Gastrocnemius medialis (tissue), 4 donors: ENCODE measurements at regions not wholly inside any gene's neighbourhood (a gene's known extent, or its start where the extent isn't known, plus 50 kb on each side); places are given as distances from the start of the nearest gene placed in this dataset.

ENCODE experiments used
- ATAC-seq, 2 donors: fragments of 150-250 bp; one replicate each; pipeline ENCODE4 v1.9.1; 2016
- DNase-seq, 2 donors: peaks; one replicate each; pipeline ENCODE4 v3.0.0-alpha.2; 2019
- H3K27ac ChIP-seq, 4 donors: fragments of 200-600 bp; sonication (generic); 1 replicate in 1 of 4; 2 replicates in 3 of 4; pipeline ENCODE4 v1.5.1; 2016 to 2018; ENCODE audit warnings: mild to moderate bottlenecking in 2 of 4, moderate library complexity in 1 of 4
- H3K27me3 ChIP-seq, 3 donors: fragments of 200-600 bp; sonication (generic) in 2 of 3; 1 replicate in 1 of 3; 2 replicates in 2 of 3; pipeline versions ENCODE4 v1.5.1 to v1.6.0; 2016 to 2019; ENCODE audit warnings: mild to moderate bottlenecking in 1 of 3, moderate library complexity in 1 of 3
- H3K36me3 ChIP-seq, 2 donors: fragments of 200-600 bp; sonication (generic) in 1 of 2; one replicate each; pipeline ENCODE4 v1.5.1; 2017 to 2018
- H3K4me1 ChIP-seq, 2 donors: fragments of 200-600 bp; sonication (generic) in 1 of 2; one replicate each; pipeline ENCODE4 v1.5.1; 2016 to 2017; ENCODE audit warnings: mild to moderate bottlenecking in 2 of 2
- H3K4me3 ChIP-seq, 4 donors: fragments of 200-600 bp; sonication (generic) in 3 of 4; 1 replicate in 1 of 4; 2 replicates in 3 of 4; pipeline ENCODE4 v1.5.1; 2016 to 2019; ENCODE audit warnings: mild to moderate bottlenecking in 2 of 4
- H3K9me3 ChIP-seq, 3 donors: fragments of 200-600 bp; sonication (generic) in 2 of 3; 1 replicate in 1 of 3; 2 replicates in 2 of 3; pipeline ENCODE4 v1.5.1; 2016 to 2019
- POLR2A ChIP-seq, 2 donors: fragments of 450-650 bp; IDR thresholded peaks; one replicate each; pipeline ENCODE4 v1.6.1; 2017; ENCODE audit warnings: antibody characterized with exemption in 2 of 2, mild to moderate bottlenecking in 2 of 2, moderate library complexity in 2 of 2
- in situ Hi-C, 4 donors: fragments of 200-750 bp; cut with MboI; loops; one replicate each; pipeline versions ENCODE4 v1.15.0 to v1.8.0; 2017; ENCODE audit warnings: low sequenced_read_pairs in 4 of 4
- intact Hi-C: fragments of 100-400 bp; cut with DNase I; formaldehyde crosslinking; loops from one replicate; pipeline ENCODE4 v1.15.1; 2023; ENCODE audit warnings: low total_unique reads
- TF ChIP-seq, protein P1 (sequence below), 5 experiments: fragments of 450-650 bp in 3 of 5; fragments of 200-600 bp in 2 of 5; sonication (generic) in 2 of 5; IDR thresholded peaks in 4 of 5; conservative IDR thresholded peaks in 1 of 5; 1 replicate in 4 of 5; 2 replicates in 1 of 5; pipeline ENCODE4 v1.5.1; 2016 to 2019; ENCODE audit warnings: antibody characterized with exemption in 5 of 5, mild to moderate bottlenecking in 3 of 5, moderate library complexity in 3 of 5

DNA sequence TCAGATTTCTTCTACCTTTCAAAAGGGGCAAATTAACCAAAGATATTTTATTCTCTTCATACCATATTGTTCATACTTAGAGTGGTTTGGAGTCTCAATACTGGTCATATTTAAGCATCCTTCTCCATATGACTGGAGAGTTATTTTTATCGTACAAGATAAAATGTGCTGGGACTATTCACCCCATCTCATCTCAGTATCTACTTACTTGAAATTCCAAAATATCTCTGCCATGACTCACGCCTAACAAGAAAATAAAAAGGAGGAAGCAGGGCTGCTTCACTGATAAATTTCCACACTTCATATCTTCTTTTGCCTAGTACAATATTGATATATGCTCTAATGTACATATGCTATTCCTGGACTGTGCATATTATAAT is 277.9 kb upstream of the CDH9 start:
- in situ Hi-C loops = no loop called here
- no peaks in the 10 kb centered on the region for H3K27me3 ChIP-seq
- TF ChIP-seq, protein P1, sequence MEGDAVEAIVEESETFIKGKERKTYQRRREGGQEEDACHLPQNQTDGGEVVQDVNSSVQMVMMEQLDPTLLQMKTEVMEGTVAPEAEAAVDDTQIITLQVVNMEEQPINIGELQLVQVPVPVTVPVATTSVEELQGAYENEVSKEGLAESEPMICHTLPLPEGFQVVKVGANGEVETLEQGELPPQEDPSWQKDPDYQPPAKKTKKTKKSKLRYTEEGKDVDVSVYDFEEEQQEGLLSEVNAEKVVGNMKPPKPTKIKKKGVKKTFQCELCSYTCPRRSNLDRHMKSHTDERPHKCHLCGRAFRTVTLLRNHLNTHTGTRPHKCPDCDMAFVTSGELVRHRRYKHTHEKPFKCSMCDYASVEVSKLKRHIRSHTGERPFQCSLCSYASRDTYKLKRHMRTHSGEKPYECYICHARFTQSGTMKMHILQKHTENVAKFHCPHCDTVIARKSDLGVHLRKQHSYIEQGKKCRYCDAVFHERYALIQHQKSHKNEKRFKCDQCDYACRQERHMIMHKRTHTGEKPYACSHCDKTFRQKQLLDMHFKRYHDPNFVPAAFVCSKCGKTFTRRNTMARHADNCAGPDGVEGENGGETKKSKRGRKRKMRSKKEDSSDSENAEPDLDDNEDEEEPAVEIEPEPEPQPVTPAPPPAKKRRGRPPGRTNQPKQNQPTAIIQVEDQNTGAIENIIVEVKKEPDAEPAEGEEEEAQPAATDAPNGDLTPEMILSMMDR (IDR thresholded peaks at IDR 0.05 in 4 of 5, conservative IDR thresholded peaks at IDR 0.05 in 1 of 5) = no peak
- TF ChIP-seq POLR2A (IDR thresholded peaks at IDR 0.05) = no peak
- intact Hi-C loops = no loop called here
- no peaks in the 10 kb centered on the region for H3K36me3 ChIP-seq
- H3K9me3 ChIP-seq = no peaks in the 10 kb centered on the region
- H3K4me1 ChIP-seq = no peaks in the 10 kb centered on the region
- no peak overlapping the region for H3K4me3 ChIP-seq
- no peak overlapping the region for H3K27ac ChIP-seq
- DNase-seq = no peak
- ATAC-seq = no peak

DNA sequence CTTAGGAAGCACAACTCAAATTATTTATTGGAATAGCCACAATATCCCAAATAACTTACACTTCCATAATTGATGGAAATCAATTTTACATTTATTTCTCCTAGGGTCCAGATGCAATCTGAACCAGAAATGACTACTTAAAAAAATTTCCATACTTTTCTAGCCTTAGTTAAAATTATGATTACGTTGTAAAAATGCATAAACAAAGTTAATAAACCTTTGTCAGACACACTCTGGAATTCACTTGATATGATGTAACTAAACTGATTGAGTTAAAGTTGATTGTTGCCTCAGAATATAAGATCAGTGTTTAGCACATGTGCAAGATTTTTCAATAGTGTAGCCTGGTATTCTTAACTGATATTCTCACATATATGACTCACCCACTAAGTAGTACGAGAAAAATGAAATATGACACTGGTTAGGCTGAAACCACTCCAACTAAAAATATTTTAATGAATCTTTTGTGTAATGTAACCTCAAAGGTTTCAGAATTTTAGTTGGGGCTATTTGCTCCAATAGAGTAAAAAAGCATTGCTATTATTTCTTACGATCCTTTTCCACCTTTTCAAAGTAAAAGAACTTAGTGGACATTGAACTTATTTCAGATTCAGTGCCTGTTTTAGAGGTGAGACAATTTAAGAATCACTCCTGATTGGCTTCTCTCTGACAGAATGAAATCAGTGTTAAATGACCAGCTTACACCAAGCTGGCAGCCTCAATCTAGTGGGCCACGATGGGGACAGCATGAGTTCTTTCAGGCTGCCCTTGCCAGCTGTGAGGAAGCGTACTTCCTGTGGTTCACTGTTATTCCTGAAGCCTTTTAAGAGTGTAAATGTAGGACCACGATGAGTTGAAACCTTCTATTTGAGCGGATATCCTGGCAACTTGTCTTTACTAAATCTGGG is 277.2 kb upstream of the CDH9 start:
- H3K4me3 ChIP-seq = no peak overlapping the region
- no peaks in the 10 kb centered on the region for H3K36me3 ChIP-seq
- H3K27ac ChIP-seq = no peak overlapping the region
- intact Hi-C loops = no loop called here
- in situ Hi-C loops = no loop called here
- no peaks in the 10 kb centered on the region for H3K27me3 ChIP-seq
- TF ChIP-seq POLR2A (IDR thresholded peaks at IDR 0.05) = no peak
- TF ChIP-seq, protein P1 (IDR thresholded peaks at IDR 0.05 in 4 of 5, conservative IDR thresholded peaks at IDR 0.05 in 1 of 5) = no peak
- H3K9me3 ChIP-seq = no peaks in the 10 kb centered on the region
- no peak for DNase-seq
- H3K4me1 ChIP-seq = no peaks in the 10 kb centered on the region
- no peak for ATAC-seq

DNA sequence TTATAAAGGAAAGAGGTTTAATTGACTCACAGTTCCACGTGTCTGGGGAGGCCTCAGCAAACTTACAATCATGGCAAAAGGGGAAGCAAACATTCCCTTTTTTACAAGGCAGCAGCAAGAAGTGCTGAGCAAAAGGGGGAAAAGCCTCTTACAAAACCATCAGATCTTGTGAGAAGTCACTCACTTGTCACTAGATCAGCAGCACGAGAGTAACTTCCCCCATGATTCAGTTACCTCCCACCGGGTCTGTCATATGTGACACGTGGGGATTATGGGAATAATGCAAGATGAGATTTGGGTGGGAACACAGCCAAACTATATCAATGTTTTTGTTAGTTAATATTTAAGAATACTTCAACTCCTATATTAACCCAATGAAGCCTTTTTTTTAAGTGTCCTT is 275.2 kb upstream of the CDH9 start:
- no peak overlapping the region for H3K4me3 ChIP-seq
- H3K27me3 ChIP-seq = no peaks in the 10 kb centered on the region
- in situ Hi-C loops (no loop called here), intact Hi-C loops (no loop called here)
- H3K4me1 ChIP-seq = no peaks in the 10 kb centered on the region
- ATAC-seq = no peak
- no peak for DNase-seq
- H3K9me3 ChIP-seq = no peaks in the 10 kb centered on the region
- no peak overlapping the region for H3K27ac ChIP-seq
- TF ChIP-seq, protein P1 (IDR thresholded peaks at IDR 0.05 in 4 of 5, conservative IDR thresholded peaks at IDR 0.05 in 1 of 5) = no peak
- TF ChIP-seq POLR2A (IDR thresholded peaks at IDR 0.05) = no peak
- H3K36me3 ChIP-seq = no peaks in the 10 kb centered on the region

DNA sequence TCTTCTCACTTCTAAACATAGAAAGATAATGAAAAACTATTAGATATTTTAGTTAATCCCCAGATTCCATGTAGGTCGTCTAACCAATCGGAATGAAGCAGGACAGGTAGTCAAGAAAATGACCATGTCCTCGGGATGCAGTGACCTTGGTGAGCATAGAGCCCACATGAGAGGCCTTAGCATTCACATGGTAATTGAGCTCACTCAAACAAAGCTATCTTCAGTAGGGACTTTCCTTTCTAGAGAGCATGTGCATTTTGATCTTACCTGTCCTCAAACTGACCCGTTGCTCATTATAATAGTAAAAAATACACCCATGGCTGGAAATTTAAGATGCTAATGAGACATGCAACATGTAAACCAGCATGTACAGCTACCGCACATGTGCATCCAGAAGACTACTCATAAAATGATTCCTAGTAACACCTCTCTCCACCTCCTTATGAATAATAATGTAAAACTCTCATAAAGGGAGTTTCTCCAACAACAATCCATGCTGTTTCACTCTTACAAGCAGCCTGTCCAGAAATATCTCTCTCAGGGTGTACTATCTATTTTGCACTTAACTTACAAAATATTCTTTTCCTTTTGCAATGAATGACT is 274.0 kb upstream of the CDH9 start:
- H3K36me3 ChIP-seq = no peaks in the 10 kb centered on the region
- no peak overlapping the region for H3K4me3 ChIP-seq
- H3K4me1 ChIP-seq = no peaks in the 10 kb centered on the region
- no peak for DNase-seq
- no peak for ATAC-seq
- intact Hi-C loops (no loop called here), in situ Hi-C loops (no loop called here)
- H3K27me3 ChIP-seq = no peaks in the 10 kb centered on the region
- H3K27ac ChIP-seq = no peak overlapping the region
- TF ChIP-seq, protein P1 (IDR thresholded peaks at IDR 0.05 in 4 of 5, conservative IDR thresholded peaks at IDR 0.05 in 1 of 5) = no peak
- TF ChIP-seq POLR2A (IDR thresholded peaks at IDR 0.05) = no peak
- no peaks in the 10 kb centered on the region for H3K9me3 ChIP-seq
